ENCODE measurements at regions not wholly inside any gene's neighbourhood (a gene's known extent, or its start where the extent isn't known, plus 50 kb on each side); places are given as distances from the start of the nearest gene placed in this dataset.

- Histone ChIP-seq H3K4me3 (no peak overlapping the region), H3K36me3 (no peaks in the 10 kb centered on the region), H3K27ac (peak overlapping the region in 1 of 12 donors; percentile 83), H3K9me3 (no peaks in the 10 kb centered on the region), H3K27me3 (no peaks in the 10 kb centered on the region), H3K4me1 (peaks cover 0 to 30% (median 15%) of the 10 kb centered on the region in 12 donors)
- ATAC-seq = no peak
- TF ChIP-seq CTCF (IDR thresholded peaks at IDR 0.05) = no peak
- intact Hi-C loops (cut with DNase I) = no loop called here
- DNase-seq = no peak
- 94 to 100% (median 97%) methylated on average over 8 of the region's 8 CpGs for WGBS, 4 donors
Observed at GRCh38 chr6:6804843-6805615, 216.5 kb downstream of the LY86 start.

GRCh38 chr6:6806844-6807518, 218.5 kb downstream of the LY86 start:
- TF ChIP-seq POLR2A (IDR thresholded peaks at IDR 0.05) (no peak), CTCF (IDR thresholded peaks at IDR 0.05) (no peak)
- H3K27me3 ChIP-seq = no peaks in the 10 kb centered on the region
- intact Hi-C loops (cut with DNase I) = no loop called here
- H3K36me3 ChIP-seq = no peaks in the 10 kb centered on the region
- peaks cover 0 to 38% (median 16%) of the 10 kb centered on the region in 12 donors for H3K4me1 ChIP-seq
- 54 to 71% (median 67%) methylated on average over 12 of the region's 12 CpGs for WGBS, 4 donors
- H3K9me3 ChIP-seq = no peaks in the 10 kb centered on the region
- peak; percentile 52 to 77 (median 59) for DNase-seq
- H3K27ac ChIP-seq = peak overlapping the region; percentile 41 to 85 (median 72)
- H3K4me3 ChIP-seq = no peak overlapping the region
- ATAC-seq = peak; percentile 48 to 87 (median 66)

- TF ChIP-seq POLR2A (IDR thresholded peaks at IDR 0.05) (no peak), CTCF (IDR thresholded peaks at IDR 0.05) (no peak)
- Histone ChIP-seq H3K4me3 (no peak overlapping the region), H3K27me3 (no peaks in the 10 kb centered on the region), H3K9me3 (no peaks in the 10 kb centered on the region), H3K4me1 (peaks cover 0 to 41% (median 16%) of the 10 kb centered on the region in 12 donors), H3K36me3 (no peaks in the 10 kb centered on the region), H3K27ac (peak overlapping the region in 1 of 12 donors; percentile 79)
- intact Hi-C loops (cut with DNase I) = no loop called here
- no peak for DNase-seq
- 86 to 97% (median 95%) methylated on average over 5 of the region's 5 CpGs for WGBS, 4 donors
- no peak for ATAC-seq
Observed at GRCh38 chr6:6808343-6808742, 219.8 kb downstream of the LY86 start.

GRCh38 chr6:6808915-6809314, 220.4 kb downstream of the LY86 start:
- intact Hi-C loops (cut with DNase I) = no loop called here
- TF ChIP-seq CTCF (IDR thresholded peaks at IDR 0.05) (no peak), POLR2A (IDR thresholded peaks at IDR 0.05) (no peak)
- no peak overlapping the region for H3K27ac ChIP-seq
- ATAC-seq (no peak), DNase-seq (no peak)
- H3K27me3 ChIP-seq = no peaks in the 10 kb centered on the region
- peaks cover 0 to 43% (median 16%) of the 10 kb centered on the region in 12 donors for H3K4me1 ChIP-seq
- 89 to 90% (median 89%) methylated on average over 4 of the region's 4 CpGs for WGBS, 4 donors
- no peak overlapping the region for H3K4me3 ChIP-seq
- H3K9me3 ChIP-seq = no peaks in the 10 kb centered on the region
- H3K36me3 ChIP-seq = no peaks in the 10 kb centered on the region

All from heart left ventricle (tissue), 16 donors.